ENCODE measurements at regions not wholly inside any gene's neighbourhood (a gene's known extent, or its start where the extent isn't known, plus 50 kb on each side); places are given as distances from the start of the nearest gene placed in this dataset.

DNA sequence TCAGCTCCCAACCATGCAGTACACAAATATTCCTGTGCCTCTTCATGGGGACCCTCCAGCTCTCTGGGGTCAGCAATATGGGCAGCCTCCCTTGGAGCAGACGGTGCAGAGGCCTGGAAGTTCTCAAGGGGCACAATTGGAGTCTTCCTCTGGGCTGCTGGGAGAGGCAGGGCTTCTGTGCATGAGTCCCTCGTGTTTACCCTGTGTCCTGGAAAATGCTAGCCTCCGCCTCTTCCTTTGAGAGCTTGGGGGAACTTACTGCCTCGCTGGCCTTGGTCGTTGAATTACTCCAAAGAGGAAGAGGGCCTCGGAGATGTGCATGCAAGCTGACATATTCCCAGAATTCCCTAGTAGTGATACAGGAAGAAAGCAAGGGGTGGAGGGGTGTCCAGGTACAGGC, 284.4 kb upstream of the IGF1R start:
- TF ChIP-seq GATA2 (IDR thresholded peaks at IDR 0.05; ENCODE audit: low read depth, low read length) (no peak), GATA3 (IDR thresholded peaks at IDR 0.05; ENCODE audit: low read depth, low read length) (no peak)
